SU-DHL-6 (cell line): ENCODE measurements at regions not wholly inside any gene's neighbourhood (a gene's known extent, or its start where the extent isn't known, plus 50 kb on each side); places are given as distances from the start of the nearest gene placed in this dataset.

Experiments
- EZH2phosphoT487 ChIP-seq: fragments of 200-600 bp; sonication (generic), shearing (Covaris generic); conservative IDR thresholded peaks from 2 replicates; pipeline ENCODE4 v1.6.1; 2018; ENCODE audit warnings: mild to moderate bottlenecking, antibody characterized with exemption, low read length, moderate library complexity, mixed read lengths
- TF ChIP-seq, protein P1 (sequence below): fragments of 200-600 bp; sonication (generic); IDR thresholded peaks from one replicate; pipeline ENCODE4 v1.5.1; 2017; ENCODE audit warnings: antibody characterized with exemption, mild to moderate bottlenecking, low read length, moderate library complexity; ENCODE audit not compliant: insufficient read depth, poor library complexity, severe bottlenecking

- TF ChIP-seq, protein P1, sequence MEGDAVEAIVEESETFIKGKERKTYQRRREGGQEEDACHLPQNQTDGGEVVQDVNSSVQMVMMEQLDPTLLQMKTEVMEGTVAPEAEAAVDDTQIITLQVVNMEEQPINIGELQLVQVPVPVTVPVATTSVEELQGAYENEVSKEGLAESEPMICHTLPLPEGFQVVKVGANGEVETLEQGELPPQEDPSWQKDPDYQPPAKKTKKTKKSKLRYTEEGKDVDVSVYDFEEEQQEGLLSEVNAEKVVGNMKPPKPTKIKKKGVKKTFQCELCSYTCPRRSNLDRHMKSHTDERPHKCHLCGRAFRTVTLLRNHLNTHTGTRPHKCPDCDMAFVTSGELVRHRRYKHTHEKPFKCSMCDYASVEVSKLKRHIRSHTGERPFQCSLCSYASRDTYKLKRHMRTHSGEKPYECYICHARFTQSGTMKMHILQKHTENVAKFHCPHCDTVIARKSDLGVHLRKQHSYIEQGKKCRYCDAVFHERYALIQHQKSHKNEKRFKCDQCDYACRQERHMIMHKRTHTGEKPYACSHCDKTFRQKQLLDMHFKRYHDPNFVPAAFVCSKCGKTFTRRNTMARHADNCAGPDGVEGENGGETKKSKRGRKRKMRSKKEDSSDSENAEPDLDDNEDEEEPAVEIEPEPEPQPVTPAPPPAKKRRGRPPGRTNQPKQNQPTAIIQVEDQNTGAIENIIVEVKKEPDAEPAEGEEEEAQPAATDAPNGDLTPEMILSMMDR, result no peak
- TF ChIP-seq EZH2phosphoT487, result no peak
These were observed 200.9 kb upstream of the PKDCC start for GRCh38 chr2:41846962-41847361.
